ENCODE measurements at regions not wholly inside any gene's neighbourhood (a gene's known extent, or its start where the extent isn't known, plus 50 kb on each side); places are given as distances from the start of the nearest gene placed in this dataset.

- H3K36me3 ChIP-seq (ENCODE audit: control insufficient read depth in 2 of 3, insufficient read depth in 3 of 3, low read length in 3 of 3) = no peaks in the 10 kb centered on the region
- H3K9ac ChIP-seq (ENCODE audit: low read length in 3 of 3) = no peak overlapping the region
- H3K4me1 ChIP-seq (ENCODE audit: control insufficient read depth in 2 of 3, insufficient read depth in 2 of 3, low read depth in 1 of 3, low read length in 3 of 3) = no peaks in the 10 kb centered on the region
- H3K9me3 ChIP-seq (ENCODE audit: control insufficient read depth in 2 of 3, insufficient read depth in 1 of 3, low read length in 3 of 3) = no peaks in the 10 kb centered on the region
- no peaks in the 10 kb centered on the region for H3K27me3 ChIP-seq (ENCODE audit: control insufficient read depth, insufficient read depth, low read length)
- FAIRE-seq (no peak), DNase-seq (no peak)
- H3K27ac ChIP-seq (ENCODE audit: low read depth in 2 of 2, low read length in 2 of 2) = no peak overlapping the region
- no peak for TF ChIP-seq CTCF (IDR thresholded peaks at IDR 0.05; ENCODE audit: borderline replicate concordance, extremely low read depth, insufficient read depth)
- H3K4me3 ChIP-seq (ENCODE audit: low read length in 3 of 3) = no peak overlapping the region
- intact Hi-C loops (cut with DNase I) = no loop called here
Measured at GRCh38 chr10:9860045-9860444, 1157.6 kb upstream of the CELF2 start.

GRCh38 chr10:9863559-9864121 lies 1154.0 kb upstream of the CELF2 start:
- H3K4me1 ChIP-seq (ENCODE audit: control insufficient read depth in 2 of 3, insufficient read depth in 2 of 3, low read depth in 1 of 3, low read length in 3 of 3) = no peaks in the 10 kb centered on the region
- intact Hi-C loops (cut with DNase I) = no loop called here
- H3K9me3 ChIP-seq (ENCODE audit: control insufficient read depth in 2 of 3, insufficient read depth in 1 of 3, low read length in 3 of 3) = peaks cover 0 to 2% (median 0%) of the 10 kb centered on the region in 3 donors
- H3K9ac ChIP-seq (ENCODE audit: low read length in 3 of 3) = no peak overlapping the region
- no peak for FAIRE-seq
- H3K36me3 ChIP-seq (ENCODE audit: control insufficient read depth in 2 of 3, insufficient read depth in 3 of 3, low read length in 3 of 3) = no peaks in the 10 kb centered on the region
- H3K4me3 ChIP-seq (ENCODE audit: low read length in 3 of 3) = no peak overlapping the region
- no peak overlapping the region for H3K27ac ChIP-seq (ENCODE audit: low read depth in 2 of 2, low read length in 2 of 2)
- no peak for TF ChIP-seq CTCF (IDR thresholded peaks at IDR 0.05; ENCODE audit: borderline replicate concordance, extremely low read depth, insufficient read depth)
- no peak for DNase-seq
- H3K27me3 ChIP-seq (ENCODE audit: control insufficient read depth, insufficient read depth, low read length) = no peaks in the 10 kb centered on the region

GRCh38 chr10:9868499-9868898 lies 1149.2 kb upstream of the CELF2 start:
- intact Hi-C loops (cut with DNase I) = no loop called here
- FAIRE-seq (no peak), DNase-seq (no peak)
- TF ChIP-seq CTCF (IDR thresholded peaks at IDR 0.05; ENCODE audit: borderline replicate concordance, extremely low read depth, insufficient read depth) = no peak
- Histone ChIP-seq H3K4me3 (ENCODE audit: low read length in 3 of 3) (no peak overlapping the region), H3K9ac (ENCODE audit: low read length in 3 of 3) (no peak overlapping the region), H3K36me3 (ENCODE audit: control insufficient read depth in 2 of 3, insufficient read depth in 3 of 3, low read length in 3 of 3) (no peaks in the 10 kb centered on the region), H3K27me3 (ENCODE audit: control insufficient read depth, insufficient read depth, low read length) (no peaks in the 10 kb centered on the region), H3K27ac (ENCODE audit: low read depth in 2 of 2, low read length in 2 of 2) (no peak overlapping the region), H3K4me1 (ENCODE audit: control insufficient read depth in 2 of 3, insufficient read depth in 2 of 3, low read depth in 1 of 3, low read length in 3 of 3) (no peaks in the 10 kb centered on the region), H3K9me3 (ENCODE audit: control insufficient read depth in 2 of 3, insufficient read depth in 1 of 3, low read length in 3 of 3) (peaks cover 0 to 2% (median 0%) of the 10 kb centered on the region in 3 donors)

GRCh38 chr10:9869205-9869604 lies 1148.5 kb upstream of the CELF2 start:
- FAIRE-seq = no peak
- DNase-seq = peak in 3 of 5 donors; percentile 18 to 69 (median 65)

More at GRCh38 chr10:9869205-9869604, 1148.5 kb upstream of the CELF2 start:
- Histone ChIP-seq H3K27ac (ENCODE audit: low read depth in 2 of 2, low read length in 2 of 2) (no peak overlapping the region), H3K4me3 (ENCODE audit: low read length in 3 of 3) (no peak overlapping the region), H3K27me3 (ENCODE audit: control insufficient read depth, insufficient read depth, low read length) (no peaks in the 10 kb centered on the region), H3K36me3 (ENCODE audit: control insufficient read depth in 2 of 3, insufficient read depth in 3 of 3, low read length in 3 of 3) (no peaks in the 10 kb centered on the region), H3K9ac (ENCODE audit: low read length in 3 of 3) (no peak overlapping the region), H3K9me3 (ENCODE audit: control insufficient read depth in 2 of 3, insufficient read depth in 1 of 3, low read length in 3 of 3) (peaks cover 0 to 2% (median 0%) of the 10 kb centered on the region in 3 donors), H3K4me1 (ENCODE audit: control insufficient read depth in 2 of 3, insufficient read depth in 2 of 3, low read depth in 1 of 3, low read length in 3 of 3) (no peaks in the 10 kb centered on the region)
- TF ChIP-seq CTCF (IDR thresholded peaks at IDR 0.05; ENCODE audit: borderline replicate concordance, extremely low read depth, insufficient read depth) = no peak
- intact Hi-C loops (cut with DNase I) = no loop called here

All from kidney (tissue), 13 donors.